Natural killer cell (primary cell): ENCODE measurements at regions not wholly inside any gene's neighbourhood (a gene's known extent, or its start where the extent isn't known, plus 50 kb on each side); places are given as distances from the start of the nearest gene placed in this dataset.

Source experiments
- ATAC-seq, 3 donors: fragments of 150-1000 bp in 2 of 3; fragments of 200-7000 bp in 1 of 3; cut with Tn5 transposase; 1 replicate in 1 of 3; 2 replicates in 2 of 3; pipeline ENCODE4 v1.10.0; 2021; ENCODE audit warnings: mild to moderate bottlenecking in 2 of 3, moderate library complexity in 2 of 3
- DNase-seq, 2 donors: peaks; one replicate each; pipeline versions ENCODE4 v3.0.0 to v3.0.0-alpha.2; 2013 to 2021; ENCODE audit warnings: mixed read lengths in 1 of 2
- H3K27ac ChIP-seq: one replicate; pipeline ENCODE4 v1.5.1; 2013; ENCODE audit warnings: mild to moderate bottlenecking, low read length
- H3K27me3 ChIP-seq: one replicate; pipeline ENCODE4 v1.6.1; 2013; ENCODE audit warnings: low read length; ENCODE audit not compliant: control insufficient read depth, insufficient read depth
- H3K36me3 ChIP-seq: one replicate; pipeline ENCODE4 v1.6.1; 2013; ENCODE audit warnings: low read length; ENCODE audit not compliant: control insufficient read depth, insufficient read depth
- H3K4me1 ChIP-seq: one replicate; pipeline ENCODE4 v1.6.1; 2013; ENCODE audit warnings: low read length; ENCODE audit not compliant: control insufficient read depth, insufficient read depth
- H3K4me3 ChIP-seq: one replicate; pipeline ENCODE4 v1.5.1; 2013; ENCODE audit warnings: low read length
- H3K9me3 ChIP-seq: one replicate; pipeline ENCODE4 v1.6.1; 2013; ENCODE audit warnings: low read length; ENCODE audit not compliant: control insufficient read depth, insufficient read depth
- H3K27ac Mint-ChIP-seq, 2 donors: one replicate each; pipeline ENCODE4 v1.8.0; 2022; ENCODE audit warnings: mild to moderate bottlenecking in 2 of 2, mixed read lengths in 2 of 2, moderate library complexity in 1 of 2
- H3K27me3 Mint-ChIP-seq, 2 donors: one replicate each; pipeline ENCODE4 v1.8.0; 2022; ENCODE audit warnings: low read depth in 2 of 2, mixed read lengths in 2 of 2
- H3K36me3 Mint-ChIP-seq: one replicate; pipeline ENCODE4 v1.8.0; 2022; ENCODE audit warnings: mixed read lengths
- H3K4me1 Mint-ChIP-seq, 2 donors: one replicate each; pipeline ENCODE4 v1.8.0; 2022; ENCODE audit warnings: mixed read lengths in 2 of 2
- H3K4me3 Mint-ChIP-seq: one replicate; pipeline ENCODE4 v1.8.0; 2022; ENCODE audit warnings: mild to moderate bottlenecking, moderate library complexity, mixed read lengths
- H3K9me3 Mint-ChIP-seq, 2 donors: one replicate each; pipeline ENCODE4 v1.8.0; 2022; ENCODE audit warnings: mixed read lengths in 2 of 2
- CTCF ChIP-seq: fragments of 200-600 bp; IDR thresholded peaks from one replicate; pipeline ENCODE4 v1.8.0; 2022; ENCODE audit warnings: antibody characterized with exemption
- WGBS: methylation state at CpG from one replicate; pipeline ENCODE4 v1.1.7; 2013; ENCODE audit warnings: missing lambda C conversion rate; ENCODE audit not compliant: insufficient coverage; 5-methylcytosine and 5-hydroxymethylcytosine counted together
- intact Hi-C: fragments of 100-400 bp; cut with micrococcal nuclease; formaldehyde crosslinking; loops from one replicate; pipeline ENCODE4 v1.14.2; 2022

- no peak for DNase-seq
- Mint-ChIP-seq H3K27ac (no peak overlapping the region), H3K27me3 (no peaks in the 10 kb centered on the region), H3K36me3 (peaks cover 7% of the 10 kb centered on the region), H3K9me3 (peaks cover 13 to 14% of the 10 kb centered on the region in 2 donors), H3K4me3 (no peak overlapping the region), H3K4me1 (no peaks in the 10 kb centered on the region)
- Histone ChIP-seq H3K4me1 (no peaks in the 10 kb centered on the region), H3K27me3 (no peaks in the 10 kb centered on the region), H3K27ac (no peak overlapping the region), H3K9me3 (peaks cover 5% of the 10 kb centered on the region), H3K4me3 (no peak overlapping the region), H3K36me3 (no peaks in the 10 kb centered on the region)
- no peak for ATAC-seq
- 100% methylated on average over 1 of the region's 2 CpGs for WGBS
- intact Hi-C loops, result no loop called here
- TF ChIP-seq CTCF, result no peak
Measured at GRCh38 chr13:63081400-63082014, 1665.9 kb upstream of the PCDH20 start.

- Histone ChIP-seq H3K36me3 (no peaks in the 10 kb centered on the region), H3K4me1 (no peaks in the 10 kb centered on the region), H3K27ac (no peak overlapping the region), H3K4me3 (no peak overlapping the region), H3K27me3 (no peaks in the 10 kb centered on the region), H3K9me3 (peaks cover 5% of the 10 kb centered on the region)
- no peak for TF ChIP-seq CTCF
- Mint-ChIP-seq H3K27ac (no peak overlapping the region), H3K4me1 (no peaks in the 10 kb centered on the region), H3K9me3 (peaks cover 8 to 12% of the 10 kb centered on the region in 2 donors), H3K36me3 (no peaks in the 10 kb centered on the region), H3K27me3 (no peaks in the 10 kb centered on the region), H3K4me3 (no peak overlapping the region)
- intact Hi-C loops, result no loop called here
- ATAC-seq (no peak), DNase-seq (no peak)
Measured at GRCh38 chr13:63075126-63075525, 1659.5 kb upstream of the PCDH20 start.

- no peaks in the 10 kb centered on the region for H3K36me3 ChIP-seq
- H3K27me3 Mint-ChIP-seq, result no peaks in the 10 kb centered on the region
- H3K27me3 ChIP-seq, result no peaks in the 10 kb centered on the region
- no peaks in the 10 kb centered on the region for H3K9me3 ChIP-seq
- no peak overlapping the region for H3K27ac Mint-ChIP-seq
- no peaks in the 10 kb centered on the region for H3K36me3 Mint-ChIP-seq
- H3K4me1 ChIP-seq, result no peaks in the 10 kb centered on the region
- no peak overlapping the region for H3K4me3 ChIP-seq
- intact Hi-C loops, result no loop called here
- DNase-seq (no peak), ATAC-seq (no peak)
- no peak for TF ChIP-seq CTCF
- WGBS, result 100% methylated on average over 2 of the region's 5 CpGs
- H3K4me1 Mint-ChIP-seq, result no peaks in the 10 kb centered on the region
- H3K27ac ChIP-seq, result no peak overlapping the region
- H3K9me3 Mint-ChIP-seq, result peaks cover 9 to 11% of the 10 kb centered on the region in 2 donors
- H3K4me3 Mint-ChIP-seq, result no peak overlapping the region
Measured at GRCh38 chr13:63050287-63050686, 1634.6 kb upstream of the PCDH20 start.

GRCh38 chr13:63048653-63049052, 1633.0 kb upstream of the PCDH20 start:
- intact Hi-C loops, result no loop called here
- DNase-seq, result no peak
- H3K27me3 Mint-ChIP-seq, result no peaks in the 10 kb centered on the region
- H3K4me3 Mint-ChIP-seq, result no peak overlapping the region
- Histone ChIP-seq H3K4me1 (no peaks in the 10 kb centered on the region), H3K36me3 (no peaks in the 10 kb centered on the region), H3K4me3 (no peak overlapping the region), H3K27me3 (no peaks in the 10 kb centered on the region), H3K9me3 (no peaks in the 10 kb centered on the region), H3K27ac (no peak overlapping the region)
- ATAC-seq, result no peak
- H3K36me3 Mint-ChIP-seq, result no peaks in the 10 kb centered on the region
- TF ChIP-seq CTCF, result no peak
- no peaks in the 10 kb centered on the region for H3K4me1 Mint-ChIP-seq
- no peak overlapping the region for H3K27ac Mint-ChIP-seq
- peaks cover 11 to 15% of the 10 kb centered on the region in 2 donors for H3K9me3 Mint-ChIP-seq
